ENCODE measurements at regions not wholly inside any gene's neighbourhood (a gene's known extent, or its start where the extent isn't known, plus 50 kb on each side); places are given as distances from the start of the nearest gene placed in this dataset.

DNA sequence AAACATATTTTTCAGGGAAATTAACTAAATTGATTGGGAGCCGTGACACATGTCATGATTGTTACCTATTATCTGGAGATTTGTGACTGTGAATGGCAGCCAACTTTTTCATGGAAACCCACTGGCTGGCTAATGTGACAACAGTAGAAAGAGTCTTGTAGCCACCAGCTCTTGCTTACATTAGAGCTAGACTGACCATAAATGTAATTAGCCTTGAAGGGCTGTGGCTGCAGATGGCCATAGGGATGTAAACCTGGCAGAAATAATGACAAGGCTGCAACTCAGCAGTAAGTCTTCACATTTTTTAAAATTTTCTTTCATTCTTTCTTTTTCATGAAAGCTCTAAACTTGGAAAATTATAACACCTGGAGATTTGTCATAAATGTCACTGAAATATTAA lies 168.2 kb upstream of the ROBO2 start:
- no peak for DNase-seq (ENCODE audit: low spot score in 2 of 2)
- H3K4me3 ChIP-seq: no peak overlapping the region
- no peak overlapping the region for H3K27ac ChIP-seq
- no peaks in the 10 kb centered on the region for H3K27me3 ChIP-seq
- TF ChIP-seq, protein P1, sequence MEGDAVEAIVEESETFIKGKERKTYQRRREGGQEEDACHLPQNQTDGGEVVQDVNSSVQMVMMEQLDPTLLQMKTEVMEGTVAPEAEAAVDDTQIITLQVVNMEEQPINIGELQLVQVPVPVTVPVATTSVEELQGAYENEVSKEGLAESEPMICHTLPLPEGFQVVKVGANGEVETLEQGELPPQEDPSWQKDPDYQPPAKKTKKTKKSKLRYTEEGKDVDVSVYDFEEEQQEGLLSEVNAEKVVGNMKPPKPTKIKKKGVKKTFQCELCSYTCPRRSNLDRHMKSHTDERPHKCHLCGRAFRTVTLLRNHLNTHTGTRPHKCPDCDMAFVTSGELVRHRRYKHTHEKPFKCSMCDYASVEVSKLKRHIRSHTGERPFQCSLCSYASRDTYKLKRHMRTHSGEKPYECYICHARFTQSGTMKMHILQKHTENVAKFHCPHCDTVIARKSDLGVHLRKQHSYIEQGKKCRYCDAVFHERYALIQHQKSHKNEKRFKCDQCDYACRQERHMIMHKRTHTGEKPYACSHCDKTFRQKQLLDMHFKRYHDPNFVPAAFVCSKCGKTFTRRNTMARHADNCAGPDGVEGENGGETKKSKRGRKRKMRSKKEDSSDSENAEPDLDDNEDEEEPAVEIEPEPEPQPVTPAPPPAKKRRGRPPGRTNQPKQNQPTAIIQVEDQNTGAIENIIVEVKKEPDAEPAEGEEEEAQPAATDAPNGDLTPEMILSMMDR (IDR thresholded peaks at IDR 0.05): no peak
- no peaks in the 10 kb centered on the region for H3K9me3 ChIP-seq
- intact Hi-C loops (cut with DNase I): no loop called here
- H3K4me1 ChIP-seq: no peaks in the 10 kb centered on the region
- no peaks in the 10 kb centered on the region for H3K36me3 ChIP-seq

DNA sequence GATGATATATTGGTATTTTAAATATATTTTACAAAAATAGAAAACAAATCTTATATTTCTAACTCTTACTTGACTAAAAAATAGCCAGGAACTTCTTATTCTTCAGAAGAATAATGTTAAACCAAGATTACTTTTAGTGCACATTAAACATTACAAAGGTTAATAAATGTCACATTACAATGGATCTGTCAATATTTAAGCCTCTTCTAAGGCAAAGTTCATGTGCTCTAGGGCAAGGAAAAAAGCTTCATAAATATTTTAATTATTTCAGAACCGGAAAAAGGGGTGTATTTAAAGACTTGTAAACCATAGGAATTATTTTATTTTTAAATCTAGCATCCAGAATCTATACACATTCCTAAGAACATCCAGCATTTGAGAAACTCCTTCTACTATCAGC lies 166.9 kb upstream of the ROBO2 start:
- intact Hi-C loops (cut with DNase I): no loop called here

DNA sequence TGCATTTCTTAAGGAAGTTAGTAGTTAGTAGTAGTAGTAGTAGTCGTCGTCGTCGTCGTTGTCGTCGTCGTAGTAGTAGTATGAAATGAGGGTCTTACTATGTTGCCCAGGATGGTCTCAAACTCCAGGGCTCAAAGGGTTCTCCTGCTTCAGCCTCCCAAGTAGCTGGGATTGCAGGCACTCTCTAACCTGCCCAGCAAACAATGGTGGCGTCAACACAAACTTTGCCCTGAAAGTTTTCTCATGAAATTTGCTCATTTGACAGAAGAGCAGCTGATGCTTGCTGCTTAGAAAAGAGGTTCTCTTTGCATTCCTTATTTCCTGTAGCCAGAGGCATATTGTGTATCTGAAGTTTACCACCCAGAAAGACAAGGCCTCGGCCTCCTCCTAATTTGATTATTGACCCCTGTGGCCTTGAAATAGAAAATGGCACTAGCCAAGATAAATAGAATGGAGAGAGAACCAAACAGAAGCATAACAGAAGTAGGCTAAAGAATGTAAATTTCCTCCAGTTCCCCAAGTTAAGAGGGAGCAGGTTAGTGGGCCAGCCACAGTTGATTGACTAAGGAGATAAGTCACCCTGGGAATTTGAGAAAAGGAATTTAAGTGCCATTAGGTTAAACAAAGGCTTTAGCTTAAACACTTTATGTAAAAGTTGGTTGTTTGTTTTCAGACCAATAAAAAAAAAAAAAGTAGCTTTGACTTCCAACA lies 166.2 kb upstream of the ROBO2 start:
- Histone ChIP-seq H3K4me3 (no peak overlapping the region), H3K27me3 (no peaks in the 10 kb centered on the region), H3K4me1 (no peaks in the 10 kb centered on the region), H3K27ac (no peak overlapping the region), H3K36me3 (no peaks in the 10 kb centered on the region), H3K9me3 (no peaks in the 10 kb centered on the region)
- TF ChIP-seq, protein P1 (IDR thresholded peaks at IDR 0.05): no peak
- intact Hi-C loops (cut with DNase I): no loop called here
- no peak for DNase-seq (ENCODE audit: low spot score in 2 of 2)

More for the DNA sequence above, 166.9 kb upstream of the ROBO2 start:
- Histone ChIP-seq H3K27ac (no peak overlapping the region), H3K36me3 (no peaks in the 10 kb centered on the region), H3K9me3 (no peaks in the 10 kb centered on the region), H3K27me3 (no peaks in the 10 kb centered on the region), H3K4me3 (no peak overlapping the region), H3K4me1 (no peaks in the 10 kb centered on the region)
- DNase-seq (ENCODE audit: low spot score in 2 of 2): no peak
- TF ChIP-seq, protein P1 (IDR thresholded peaks at IDR 0.05): no peak

DNA sequence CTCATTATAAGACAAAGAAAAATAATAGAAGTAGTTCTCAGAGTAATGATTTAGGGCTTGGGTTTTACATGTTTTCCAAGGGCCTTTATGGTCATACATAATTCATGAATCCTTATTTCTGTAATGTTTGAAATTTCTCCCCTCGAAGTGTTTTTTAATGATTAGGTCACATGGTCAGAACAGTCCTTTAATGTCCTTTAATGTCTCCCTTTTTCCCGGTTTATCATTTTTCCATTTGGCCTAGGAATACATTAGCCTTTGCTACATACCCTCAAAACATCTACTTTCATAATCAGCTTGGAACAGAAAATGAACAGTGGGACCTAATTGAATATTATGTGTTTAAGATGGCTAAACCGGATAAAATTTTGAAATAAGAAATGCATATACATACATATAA lies 159.9 kb upstream of the ROBO2 start:
- no peak for DNase-seq (ENCODE audit: low spot score in 2 of 2)
- Histone ChIP-seq H3K4me3 (no peak overlapping the region), H3K27ac (no peak overlapping the region), H3K36me3 (no peaks in the 10 kb centered on the region), H3K27me3 (no peaks in the 10 kb centered on the region), H3K4me1 (no peaks in the 10 kb centered on the region), H3K9me3 (no peaks in the 10 kb centered on the region)
- intact Hi-C loops (cut with DNase I): no loop called here
- TF ChIP-seq, protein P1 (IDR thresholded peaks at IDR 0.05): no peak

DNA sequence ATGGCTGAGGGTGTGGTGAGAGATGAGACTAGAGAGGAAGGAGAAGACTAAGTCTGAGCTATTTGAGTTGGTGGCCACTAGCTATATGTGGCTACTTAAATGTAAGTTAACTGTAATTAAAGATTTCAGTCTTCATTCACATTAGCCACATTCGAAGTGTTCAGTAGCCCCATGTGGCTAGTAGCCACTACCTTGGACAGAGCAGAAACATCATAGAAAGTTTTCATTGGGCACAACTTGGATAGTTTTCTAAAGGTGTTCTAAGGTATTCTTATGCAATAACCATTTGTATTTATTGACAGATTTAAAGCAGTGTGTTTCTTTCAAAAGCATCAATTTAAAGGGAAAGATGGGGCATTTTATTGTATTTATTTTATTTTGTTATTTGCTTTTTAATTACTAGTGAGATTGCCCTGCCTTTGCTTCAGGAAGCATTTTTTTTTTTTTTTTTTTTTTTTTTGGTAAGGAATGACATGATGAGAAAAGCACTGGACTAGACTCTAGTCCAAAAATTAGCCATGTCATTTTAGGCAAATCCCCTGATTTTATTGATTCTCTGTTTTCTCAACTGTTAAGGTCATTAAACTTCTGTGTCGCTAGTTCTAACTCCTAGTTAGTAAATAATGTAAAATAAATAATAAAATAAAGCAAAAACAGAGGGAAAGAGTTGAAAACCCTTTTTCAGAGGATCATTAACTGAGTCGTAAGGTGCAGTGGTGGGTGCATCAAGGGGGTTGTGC lies 153.0 kb upstream of the ROBO2 start:
- H3K36me3 ChIP-seq: no peaks in the 10 kb centered on the region
- no peaks in the 10 kb centered on the region for H3K4me1 ChIP-seq
- no peaks in the 10 kb centered on the region for H3K27me3 ChIP-seq
- TF ChIP-seq, protein P1 (IDR thresholded peaks at IDR 0.05): no peak
- no peaks in the 10 kb centered on the region for H3K9me3 ChIP-seq
- intact Hi-C loops (cut with DNase I): no loop called here
- no peak for DNase-seq (ENCODE audit: low spot score in 2 of 2)
- H3K27ac ChIP-seq: no peak overlapping the region
- H3K4me3 ChIP-seq: no peak overlapping the region

Data from ascending aorta (tissue), 2 donors.